ENCODE measurements at regions not wholly inside any gene's neighbourhood (a gene's known extent, or its start where the extent isn't known, plus 50 kb on each side); places are given as distances from the start of the nearest gene placed in this dataset.
"Not testable (repeated sequence)": the region's sequence is repeated elsewhere in the genome, so short reads cannot be mapped to it uniquely, and the experiment has no call there.

DNA sequence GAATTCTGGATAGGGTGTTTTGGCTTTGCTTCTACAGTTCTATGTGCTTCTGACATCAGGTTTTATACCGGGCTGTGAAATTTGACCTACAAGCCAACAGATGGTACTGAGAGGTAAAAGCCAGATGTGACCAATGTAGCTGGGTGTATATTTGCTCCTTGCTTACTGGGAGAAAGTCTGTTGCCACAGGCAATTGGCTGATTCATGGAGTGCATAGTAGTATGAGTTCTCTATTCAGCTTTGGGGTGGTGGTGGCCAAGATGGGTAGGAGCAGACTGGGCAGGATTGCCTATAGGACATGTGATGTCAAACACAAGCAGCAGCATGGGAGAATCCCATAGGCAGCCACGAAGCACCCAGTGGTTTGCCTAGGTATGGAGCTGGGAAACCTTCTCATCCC lies 1827.0 kb downstream of the C4orf33 start:
- DNase-seq, result no peak

DNA sequence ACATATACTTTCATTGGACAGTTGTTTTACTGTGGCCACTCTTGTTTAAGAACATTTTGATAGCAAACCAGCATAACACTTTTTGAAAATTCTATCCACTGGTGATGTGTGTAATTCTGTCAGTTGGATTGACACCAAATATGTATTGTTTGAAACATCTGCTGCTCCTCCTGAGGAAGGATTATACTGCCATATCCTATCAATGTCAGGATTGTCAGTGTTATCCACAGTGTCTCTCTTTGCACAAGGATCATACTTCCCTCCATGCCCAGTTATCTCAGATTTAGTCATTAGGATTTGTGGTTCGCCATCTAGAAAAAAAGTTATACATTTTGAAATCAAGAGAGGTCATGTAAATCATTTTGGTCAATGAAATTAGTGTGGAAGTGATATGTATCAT lies 1859.6 kb downstream of the C4orf33 start:
- no peak for DNase-seq

DNA sequence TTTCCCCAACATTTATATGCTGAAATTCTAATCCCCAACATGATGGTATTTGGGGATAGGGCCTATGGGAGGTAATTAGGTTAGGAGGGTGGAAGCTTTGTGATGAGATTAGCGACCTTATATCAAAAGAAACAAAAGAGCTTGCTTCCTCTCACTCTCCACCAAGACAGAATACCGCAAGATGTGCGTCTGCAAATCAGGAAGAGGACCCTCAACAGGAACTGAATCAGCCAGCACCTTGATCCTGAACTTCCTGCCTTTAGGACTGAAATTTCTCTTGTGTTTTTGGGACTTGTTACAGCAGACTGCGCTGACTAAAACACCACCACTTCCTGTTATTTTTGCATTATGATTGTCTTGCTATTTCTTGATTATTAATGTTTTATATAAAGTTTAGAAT lies 1889.4 kb downstream of the C4orf33 start:
- no peak for DNase-seq

DNA sequence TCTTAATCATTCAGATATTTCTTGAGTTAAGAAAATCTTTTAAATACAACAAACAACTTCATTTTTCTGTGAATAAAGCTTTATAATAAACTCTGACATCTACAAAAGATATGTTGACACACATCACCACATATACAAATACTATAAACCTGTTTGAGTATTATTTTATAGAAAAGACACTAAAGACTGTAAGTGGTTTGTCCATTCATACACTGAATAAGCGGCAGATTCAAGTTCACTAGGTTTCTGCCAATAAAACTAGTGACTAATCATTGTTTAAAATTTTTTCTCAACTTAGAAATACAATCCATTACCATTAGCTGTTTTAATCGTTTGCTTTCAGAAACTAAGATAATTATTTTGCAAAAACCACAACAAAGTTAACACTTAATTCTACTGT lies 1900.0 kb downstream of the C4orf33 start:
- DNase-seq, result no peak

DNA sequence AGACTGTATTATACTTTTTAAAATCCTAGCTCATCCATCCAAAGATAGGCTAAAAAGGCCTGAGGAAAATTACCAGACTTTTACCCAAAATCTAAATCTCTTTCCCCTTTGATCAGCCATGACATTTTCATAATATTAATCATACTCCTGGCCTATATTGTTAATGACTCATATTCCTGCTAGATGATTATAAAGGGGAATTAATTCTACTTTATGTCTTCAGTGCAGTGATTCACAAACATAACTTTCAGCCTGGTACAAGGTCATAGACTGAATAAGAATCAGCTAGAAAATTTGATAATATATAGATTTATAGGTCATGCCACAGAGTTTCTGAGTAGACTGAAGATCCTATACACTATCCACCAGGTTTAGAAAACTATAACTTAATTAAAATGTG lies 1905.4 kb downstream of the C4orf33 start:
- DNase-seq, result no peak

DNA sequence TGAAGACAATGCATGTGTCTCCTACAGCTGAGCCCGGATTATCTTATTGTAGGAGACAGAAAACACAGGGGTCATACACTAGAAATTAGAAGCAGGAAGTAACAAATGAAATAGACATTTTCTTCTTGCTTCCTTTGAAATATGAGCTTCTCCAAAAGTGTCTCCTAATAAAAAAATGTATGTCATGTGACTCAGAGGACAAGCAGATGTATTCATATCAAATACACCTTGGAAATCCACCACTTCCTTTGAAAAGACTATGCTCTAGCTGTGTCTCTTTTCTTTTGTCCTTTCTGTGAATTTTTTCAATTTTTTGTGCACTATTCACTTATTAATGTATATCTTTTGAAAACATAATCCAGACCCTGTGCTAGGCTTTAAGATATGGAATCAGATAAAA lies 1906.2 kb downstream of the C4orf33 start:
- DNase-seq, result no peak

DNA sequence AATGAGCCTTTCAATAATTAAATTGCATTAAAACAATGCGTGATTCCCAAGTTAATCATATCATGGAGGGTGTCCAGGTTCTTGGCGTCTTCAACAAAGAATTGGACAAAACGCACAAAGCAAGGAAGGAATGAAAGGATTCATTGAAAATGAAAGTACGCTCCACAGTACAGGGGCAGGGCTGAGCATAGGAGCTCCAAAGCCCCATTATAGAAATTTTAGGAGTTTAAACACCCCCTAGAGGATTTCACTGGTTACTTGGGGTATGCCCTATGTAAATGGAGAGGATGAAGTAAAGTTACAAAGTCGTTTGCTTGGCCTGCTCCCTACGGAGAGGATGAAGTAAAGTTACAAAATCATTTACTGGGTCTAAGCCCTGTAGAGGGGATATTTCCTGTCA lies 1910.4 kb downstream of the C4orf33 start:
- no peak for DNase-seq

DNA sequence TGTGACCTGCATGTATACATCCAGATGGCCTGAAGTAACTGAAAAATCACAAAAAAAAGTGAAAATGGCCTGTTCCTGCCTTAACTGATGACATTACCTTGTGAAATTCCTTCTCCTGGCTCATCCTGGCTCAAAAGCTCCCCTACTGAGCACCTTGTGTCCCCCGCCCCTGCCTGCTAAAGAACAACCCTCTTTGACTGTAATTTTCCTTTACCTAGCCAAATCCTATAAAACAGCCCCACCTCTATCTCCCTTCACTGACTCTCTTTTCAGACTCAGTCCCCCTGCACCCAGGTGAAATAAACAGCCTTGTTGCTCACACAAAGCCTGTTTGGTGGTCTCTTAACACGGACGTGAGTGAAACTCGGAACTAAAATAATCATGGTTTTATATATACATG lies 1916.0 kb downstream of the C4orf33 start:
- DNase-seq, result not testable (repeated sequence)

DNA sequence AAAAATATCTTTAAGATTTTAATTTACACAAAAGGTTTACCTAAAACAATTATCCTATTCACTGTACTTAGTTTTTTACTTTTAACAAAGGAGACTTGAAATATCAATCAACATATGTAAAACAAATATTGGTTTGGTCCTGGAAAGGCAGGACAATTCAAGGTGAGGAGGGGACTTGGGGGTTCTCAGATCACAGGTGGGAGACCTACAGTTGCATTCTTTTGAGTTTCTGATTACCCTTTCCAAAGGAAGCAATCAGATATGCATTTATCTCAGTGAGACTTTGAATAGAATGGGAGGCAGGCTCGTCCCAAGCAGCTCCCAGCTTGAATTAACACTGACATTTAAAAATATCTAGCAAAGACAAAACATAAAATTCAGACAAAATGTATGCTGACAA lies 1917.3 kb downstream of the C4orf33 start:
- no peak for DNase-seq

DNA sequence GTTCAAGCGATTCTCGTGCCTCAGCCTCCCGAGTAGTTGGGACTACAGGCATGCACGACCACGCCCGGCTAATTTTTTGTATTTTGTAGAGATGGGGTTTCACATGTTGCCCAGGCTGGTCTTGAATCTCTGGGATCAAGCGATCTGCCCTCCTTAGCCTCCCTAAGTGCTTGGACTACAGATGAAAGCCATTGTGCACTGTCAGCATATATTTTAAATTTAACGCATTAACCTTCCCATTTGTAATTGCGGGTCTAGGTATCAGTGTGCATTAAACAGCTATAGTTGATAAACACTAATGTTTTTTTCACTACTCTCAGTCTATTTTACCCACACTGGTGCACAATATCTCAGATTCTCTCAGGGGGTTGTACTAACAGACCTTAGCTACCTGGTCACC lies 1930.8 kb downstream of the C4orf33 start:
- no peak for DNase-seq

DNA sequence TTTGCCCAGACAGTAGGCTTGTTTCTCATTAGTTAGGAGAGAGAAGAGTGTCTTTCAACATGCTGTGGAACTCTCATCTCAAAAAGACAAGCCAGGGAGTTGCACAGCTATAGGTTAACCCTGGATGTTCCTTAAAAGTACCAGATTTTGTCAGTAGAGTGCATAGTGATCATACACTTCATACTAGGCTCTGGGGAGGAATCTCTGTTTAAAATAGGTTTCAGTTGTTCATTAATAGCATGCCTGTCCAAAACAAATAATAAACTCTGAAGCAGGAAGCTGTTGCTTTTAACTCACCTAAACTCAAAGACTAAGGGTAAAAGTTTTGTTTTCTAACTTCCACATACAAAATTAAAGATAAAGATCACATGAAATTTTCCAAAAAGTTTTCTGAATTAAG lies 1948.4 kb downstream of the C4orf33 start:
- DNase-seq, result no peak

DNA sequence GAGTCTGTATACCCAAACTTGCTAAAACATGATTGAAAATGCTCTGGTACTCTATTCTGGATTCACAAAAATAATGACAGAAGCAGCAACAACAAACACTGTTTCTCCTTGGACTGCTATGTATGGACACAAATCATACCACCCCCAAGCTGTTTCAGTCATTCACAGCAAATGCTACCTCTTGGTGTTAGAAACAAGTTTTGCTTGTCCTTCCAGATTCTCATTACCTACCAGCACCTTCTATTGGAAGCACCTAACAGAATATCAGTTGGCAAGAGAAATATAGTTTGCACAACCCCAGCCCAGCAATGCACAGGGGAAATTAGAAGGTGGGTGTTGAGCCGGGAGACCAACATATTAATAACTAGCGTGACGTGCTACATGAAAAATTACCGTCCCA lies 1950.9 kb downstream of the C4orf33 start:
- no peak for DNase-seq

DNA sequence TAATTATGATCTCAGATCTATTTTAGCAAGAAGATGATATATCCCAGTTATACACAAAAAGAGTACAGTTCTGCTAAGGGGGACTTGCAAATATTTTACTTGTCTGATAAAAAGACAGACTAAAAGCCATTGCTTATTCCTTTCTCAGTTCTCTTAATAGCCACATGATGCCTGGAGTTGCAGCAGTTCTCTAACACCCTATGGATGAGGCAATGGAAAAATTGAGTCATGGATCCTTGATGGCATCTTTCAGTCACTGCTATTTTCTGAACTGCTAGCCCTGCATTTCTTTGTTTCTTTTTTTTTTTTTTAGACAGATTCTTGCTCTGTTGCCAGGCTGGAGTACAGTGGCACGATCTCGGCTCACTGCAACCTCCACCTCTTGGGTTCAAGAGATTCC lies 1956.7 kb downstream of the C4orf33 start:
- DNase-seq, result peak; percentile 35

DNA sequence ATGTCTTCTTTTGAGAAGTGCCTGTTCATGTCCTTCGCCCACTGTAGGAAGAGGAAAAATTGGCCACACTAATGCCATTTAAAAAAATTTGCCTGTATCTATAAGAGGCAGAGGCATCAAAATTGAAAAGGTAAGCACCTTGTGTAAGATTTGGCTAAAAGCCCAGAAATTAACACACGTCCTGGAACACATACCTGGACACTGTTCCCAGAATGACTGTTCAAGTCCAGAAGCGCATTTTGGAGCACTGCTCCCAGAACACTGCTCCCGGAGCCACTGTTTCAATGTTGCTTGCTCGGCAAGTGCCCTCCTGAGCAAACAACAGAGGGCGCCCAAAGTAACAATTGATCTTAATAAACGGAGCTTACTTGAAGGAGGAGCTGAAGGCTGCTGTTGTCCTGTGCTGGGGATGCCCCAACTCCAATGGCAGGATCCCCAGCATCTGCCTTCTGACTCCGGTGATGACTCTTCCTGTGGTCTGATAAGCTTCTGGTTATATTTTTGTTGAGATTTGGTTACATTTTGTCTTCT lies 1958.6 kb downstream of the C4orf33 start:
- no peak for DNase-seq

DNA sequence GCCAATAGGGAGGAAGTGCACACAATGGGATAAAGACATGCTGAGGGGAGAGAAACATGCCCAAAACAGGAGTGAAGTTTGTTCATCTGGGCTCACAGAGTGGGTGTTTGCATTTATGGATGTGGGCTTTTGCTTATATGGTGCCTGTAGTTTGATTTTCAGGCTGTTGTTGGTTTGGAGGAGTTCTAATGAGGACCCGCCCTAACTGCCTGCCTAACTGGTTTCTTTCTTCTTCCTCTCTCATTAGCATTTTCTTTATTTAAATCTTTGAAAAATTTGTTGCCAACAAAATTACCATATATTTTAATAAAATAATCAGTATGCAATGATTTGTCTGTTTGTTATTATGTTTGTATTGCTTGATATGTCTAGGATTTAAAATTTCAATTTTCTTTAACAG lies 1965.8 kb downstream of the C4orf33 start:
- DNase-seq, result no peak

DNA sequence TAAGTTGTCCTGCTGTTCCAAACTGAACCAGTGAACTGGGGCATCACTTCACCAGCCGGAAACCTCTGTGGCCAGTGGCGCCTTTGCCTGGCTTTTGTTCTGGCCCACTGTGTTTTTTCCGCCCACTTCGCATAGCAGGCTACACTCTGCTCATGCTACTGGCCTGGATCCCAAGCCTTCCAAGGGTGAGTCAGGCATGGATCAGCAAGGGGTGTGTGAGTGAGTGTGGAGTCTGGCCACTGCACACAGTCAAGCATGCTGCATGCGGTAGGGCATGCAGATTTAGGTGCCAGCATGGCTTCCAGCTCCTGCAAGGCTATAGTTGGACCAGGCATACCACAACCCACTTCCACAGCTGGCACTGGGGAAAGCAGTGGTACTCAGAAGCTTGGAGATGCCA lies 1967.9 kb downstream of the C4orf33 start:
- no peak for DNase-seq

DNA sequence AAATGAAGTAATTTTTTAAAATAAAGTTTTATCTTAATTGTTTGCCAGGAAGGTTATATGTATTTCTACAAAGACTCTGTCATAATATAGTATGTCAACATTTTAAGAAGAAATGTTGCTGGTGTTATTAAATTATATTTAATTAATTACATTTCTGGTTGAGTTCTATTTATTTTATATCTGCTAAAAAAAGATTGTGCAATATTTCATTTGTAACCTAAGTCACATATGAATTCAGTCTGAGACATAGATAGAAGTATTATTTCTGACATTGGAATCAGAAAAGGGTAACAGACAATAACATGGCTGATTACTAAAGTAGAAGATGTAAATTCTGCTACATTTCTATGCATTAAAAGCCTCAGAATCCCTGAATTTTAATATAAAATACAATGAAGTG lies 1985.1 kb downstream of the C4orf33 start:
- no peak for DNase-seq

DNA sequence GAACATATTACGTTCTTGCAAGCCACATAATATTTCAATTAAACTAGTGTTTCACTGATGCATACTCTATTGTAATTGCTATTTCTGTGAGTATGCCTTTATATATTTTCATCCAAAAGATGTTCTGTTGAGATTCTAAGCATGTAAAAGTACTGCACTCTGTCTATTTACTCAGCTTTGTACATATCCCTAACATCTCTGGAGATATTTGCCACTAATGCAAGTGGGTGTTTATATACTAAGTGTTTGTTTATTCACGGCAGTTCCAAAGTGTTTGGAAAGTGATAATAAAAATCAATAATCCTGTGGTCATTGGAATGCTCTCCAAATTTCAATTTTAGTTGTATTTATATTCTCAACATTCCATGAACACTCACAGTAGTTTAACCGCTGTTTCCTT lies 1989.0 kb downstream of the C4orf33 start:
- no peak for DNase-seq

DNA sequence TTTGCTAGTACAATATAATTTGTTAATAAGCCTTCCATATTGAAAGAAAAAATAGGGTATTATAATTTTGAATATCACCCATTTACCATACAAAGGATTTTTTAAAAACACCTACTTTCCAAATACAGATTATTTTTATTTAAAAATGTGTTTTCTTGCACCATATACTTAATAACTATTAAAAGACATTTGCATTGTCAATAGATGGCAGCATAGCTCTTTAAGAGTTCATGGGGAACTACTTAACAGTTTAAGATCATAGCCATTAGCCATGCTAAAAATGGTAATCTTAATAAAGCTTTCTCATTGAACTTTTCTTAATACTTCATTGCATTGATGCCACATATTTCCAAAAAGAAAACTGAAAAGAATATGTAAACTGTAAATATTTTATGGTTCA lies 1995.9 kb downstream of the C4orf33 start:
- peak; percentile 72 for DNase-seq

DNA sequence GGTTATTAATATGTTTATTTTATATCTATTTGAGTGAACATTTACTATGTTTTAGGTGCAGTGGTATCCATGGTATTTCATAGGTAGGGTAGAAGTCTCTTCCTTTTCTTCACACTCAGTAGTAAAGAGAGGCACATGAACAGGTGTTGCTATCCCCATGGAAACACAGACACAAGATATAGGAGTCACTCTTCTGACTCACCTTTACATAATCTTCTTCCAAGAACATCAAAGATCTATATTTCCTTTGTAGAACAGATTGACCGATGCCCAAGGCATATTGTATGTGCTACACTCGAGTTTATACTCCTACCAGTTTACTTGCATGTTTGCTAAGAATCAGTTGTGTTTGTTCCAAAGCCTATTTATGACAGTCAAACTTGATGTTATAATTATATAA lies 1997.4 kb downstream of the C4orf33 start:
- DNase-seq, result no peak

DNA sequence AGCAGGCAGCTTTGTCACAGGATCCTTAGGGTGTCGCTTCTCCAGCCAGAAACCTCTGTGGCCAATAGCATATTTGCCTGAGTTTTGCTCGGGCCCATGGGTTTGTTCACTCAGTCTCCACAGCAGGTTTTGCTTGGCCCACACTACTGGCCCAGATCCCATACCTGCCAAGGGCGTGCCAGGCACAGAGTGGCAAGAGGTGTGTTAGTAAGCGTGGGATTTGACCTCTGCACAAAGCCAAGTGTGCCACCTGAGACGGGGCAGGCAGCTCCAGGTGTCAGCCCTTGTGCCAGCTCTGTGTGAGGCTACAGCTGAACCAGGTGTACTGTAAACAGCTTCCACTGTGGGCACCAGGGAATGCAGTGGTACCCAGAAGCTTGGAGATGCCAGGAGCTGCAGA lies 2003.0 kb downstream of the C4orf33 start:
- DNase-seq, result no peak

DNA sequence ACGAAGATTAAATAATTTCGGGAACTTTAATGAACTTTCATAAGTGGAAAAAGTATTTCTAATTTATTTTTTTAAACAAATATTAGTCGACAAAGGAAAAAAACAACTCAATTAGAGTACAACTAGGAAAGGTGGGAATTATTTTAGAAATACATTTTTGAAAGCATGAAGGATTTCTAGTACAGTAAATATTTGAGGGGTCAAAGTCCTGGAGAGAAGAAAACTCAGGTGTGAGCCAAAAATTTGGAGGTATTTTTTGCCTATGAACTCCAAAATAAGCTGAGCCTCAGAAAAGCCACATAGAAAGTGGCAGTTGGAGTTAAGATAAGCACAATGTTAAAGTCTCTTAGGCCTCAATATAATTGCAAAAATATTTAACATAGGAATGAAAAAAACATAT lies 2017.3 kb downstream of the C4orf33 start:
- no peak for DNase-seq

DNA sequence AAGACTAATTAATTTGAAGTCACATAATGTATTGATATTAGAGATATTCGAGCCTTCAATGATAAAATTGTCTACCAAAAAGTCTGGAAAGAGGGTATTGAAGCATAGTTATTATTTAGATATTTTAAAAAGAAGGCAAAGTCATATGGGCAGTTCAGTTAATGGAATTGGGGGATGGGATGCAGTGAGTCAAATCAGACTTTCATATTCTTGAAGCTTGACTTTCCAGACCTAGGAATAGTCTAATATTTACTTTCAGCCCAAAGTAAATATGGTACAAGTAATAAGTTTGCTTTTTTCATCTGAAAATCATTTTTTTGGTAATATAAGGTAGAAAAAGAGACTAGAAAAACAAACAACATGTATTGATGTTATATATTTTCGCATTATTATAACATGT lies 2017.8 kb downstream of the C4orf33 start:
- no peak for DNase-seq

DNA sequence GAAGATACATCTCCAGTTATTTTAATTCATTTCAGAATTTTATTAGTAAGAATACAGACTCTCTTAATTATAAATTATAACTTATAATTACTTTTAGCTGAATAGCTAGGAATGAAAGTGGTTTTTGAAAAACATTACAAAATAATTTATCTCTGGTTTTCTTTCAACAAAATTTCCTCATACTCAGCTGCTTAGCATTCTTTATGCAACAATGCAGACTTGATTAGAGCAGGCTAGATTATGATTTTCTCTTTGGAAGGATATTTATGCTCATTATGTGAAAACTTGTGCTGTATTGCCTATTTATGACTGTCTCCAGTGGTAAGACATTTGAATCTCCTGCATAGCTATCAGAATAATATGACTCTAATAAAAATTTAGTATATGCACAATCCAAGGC lies 2023.7 kb downstream of the C4orf33 start:
- DNase-seq, result no peak

DNA sequence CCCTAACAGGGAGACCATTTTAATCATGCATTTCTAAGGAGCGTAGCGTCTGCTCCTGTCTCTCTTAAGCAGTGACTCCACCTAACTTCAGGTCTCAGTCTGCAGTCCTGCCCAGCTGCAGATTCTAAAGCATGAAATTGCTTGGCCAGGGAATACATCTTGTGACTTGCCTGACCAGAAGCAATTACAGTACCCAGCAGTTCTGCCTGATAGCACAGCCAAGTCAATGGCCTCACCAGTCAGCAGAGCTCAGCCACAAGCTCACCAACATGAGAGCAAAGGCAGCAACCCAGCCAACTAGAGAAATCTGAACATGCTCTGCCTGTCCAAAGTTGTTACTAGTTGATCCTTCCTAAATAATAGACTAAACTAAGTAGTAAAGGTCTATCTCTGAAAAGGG lies 2011.9 kb upstream of the PCDH10 start:
- DNase-seq, result no peak

DNA sequence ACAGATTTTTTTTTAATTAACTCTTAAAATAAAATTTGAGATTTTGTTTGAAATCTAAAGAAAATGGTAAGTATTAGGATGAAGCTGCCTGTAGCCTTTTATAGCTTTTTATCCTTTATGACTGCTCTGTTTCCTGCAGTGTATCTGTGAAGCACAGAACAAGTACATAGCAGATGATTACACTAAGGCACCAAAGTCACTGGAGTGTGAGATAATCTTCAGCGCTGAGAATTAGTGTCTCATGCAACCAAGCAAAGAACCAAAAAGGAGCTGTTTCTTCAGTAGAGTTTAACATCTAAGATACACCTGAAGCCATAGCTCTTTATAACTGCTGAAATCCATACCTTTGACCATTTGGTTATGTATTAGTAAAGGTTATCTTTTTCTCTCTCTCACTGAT lies 1989.8 kb upstream of the PCDH10 start:
- DNase-seq, result no peak

Data from OCI-M1 (cell line).